RWPE2 (cell line): ENCODE measurements at regions not wholly inside any gene's neighbourhood (a gene's known extent, or its start where the extent isn't known, plus 50 kb on each side); places are given as distances from the start of the nearest gene placed in this dataset.

Source experiments
- ATAC-seq: fragments of 200-7000 bp; cut with Tn5 transposase; 3 replicates; pipeline ENCODE4 v1.9.1; 2021; ENCODE audit warnings: low read depth
- DNase-seq: peaks from one replicate; pipeline ENCODE4 v3.0.0-alpha.2; 2020; ENCODE audit warnings: low spot score
- H3K27ac ChIP-seq: fragments of 450-650 bp; 2 replicates; pipeline ENCODE4 v1.5.1; 2017; ENCODE audit warnings: mild to moderate bottlenecking; ENCODE audit not compliant: poor library complexity, severe bottlenecking
- H3K27me3 ChIP-seq: fragments of 250-450 bp; sonication (Bioruptor Pico); 2 replicates; pipeline ENCODE4 v1.5.1; 2021; ENCODE audit warnings: mild to moderate bottlenecking, moderate library complexity; ENCODE audit not compliant: insufficient read depth, poor library complexity, severe bottlenecking
- H3K36me3 ChIP-seq: fragments of 250-450 bp; sonication (Bioruptor Pico); 2 replicates; pipeline ENCODE4 v1.5.1; 2020; ENCODE audit warnings: low read depth, mild to moderate bottlenecking, moderate library complexity
- H3K4me1 ChIP-seq: fragments of 250-450 bp; sonication (Bioruptor Pico); 2 replicates; pipeline ENCODE4 v1.5.1; 2021; ENCODE audit warnings: mild to moderate bottlenecking, moderate library complexity; ENCODE audit not compliant: insufficient read depth, poor library complexity, severe bottlenecking
- H3K4me3 ChIP-seq: fragments of 250-450 bp; sonication (Bioruptor Pico); 2 replicates; pipeline ENCODE4 v1.5.1; 2021; ENCODE audit warnings: mild to moderate bottlenecking, moderate library complexity; ENCODE audit not compliant: severe bottlenecking
- H3K9me3 ChIP-seq: fragments of 250-450 bp; sonication (Bioruptor Pico); 2 replicates; pipeline ENCODE4 v1.5.1; 2021; ENCODE audit warnings: mild to moderate bottlenecking, moderate library complexity; ENCODE audit not compliant: severe bottlenecking
- CTCF ChIP-seq: fragments of 450-650 bp; IDR thresholded peaks from one replicate; pipeline ENCODE4 v1.5.1; 2017; ENCODE audit warnings: mild to moderate bottlenecking, moderate library complexity; ENCODE audit not compliant: poor library complexity, severe bottlenecking

GRCh38 chr14:101241147-101241546 lies 320.1 kb upstream of the DIO3 start:
- no peak for TF ChIP-seq CTCF
- Histone ChIP-seq H3K9me3 (no peaks in the 10 kb centered on the region), H3K4me3 (no peak overlapping the region), H3K27ac (no peak overlapping the region), H3K27me3 (no peaks in the 10 kb centered on the region), H3K36me3 (no peaks in the 10 kb centered on the region), H3K4me1 (peaks cover 4% of the 10 kb centered on the region)
- ATAC-seq (no peak), DNase-seq (no peak)

GRCh38 chr14:101241807-101242278 lies 319.5 kb upstream of the DIO3 start:
- no peak for TF ChIP-seq CTCF
- Histone ChIP-seq H3K9me3 (no peaks in the 10 kb centered on the region), H3K36me3 (no peaks in the 10 kb centered on the region), H3K27ac (no peak overlapping the region), H3K4me3 (no peak overlapping the region), H3K27me3 (no peaks in the 10 kb centered on the region), H3K4me1 (peaks cover 4% of the 10 kb centered on the region)
- ATAC-seq (peak; percentile 78), DNase-seq (no peak)

- no peak for TF ChIP-seq CTCF
- Histone ChIP-seq H3K27me3 (no peaks in the 10 kb centered on the region), H3K4me1 (peaks cover 4% of the 10 kb centered on the region), H3K4me3 (no peak overlapping the region), H3K36me3 (no peaks in the 10 kb centered on the region), H3K9me3 (no peaks in the 10 kb centered on the region), H3K27ac (no peak overlapping the region)
- ATAC-seq = no peak
- DNase-seq = no peak
Observed at GRCh38 chr14:101242442-101243385, 318.6 kb upstream of the DIO3 start.

- no peaks in the 10 kb centered on the region for H3K9me3 ChIP-seq
- no peak overlapping the region for H3K27ac ChIP-seq
- no peak for TF ChIP-seq CTCF
- DNase-seq = no peak
- H3K27me3 ChIP-seq = no peaks in the 10 kb centered on the region
- ATAC-seq = no peak
- H3K36me3 ChIP-seq = no peaks in the 10 kb centered on the region
- peaks cover 4% of the 10 kb centered on the region for H3K4me1 ChIP-seq
- H3K4me3 ChIP-seq = no peak overlapping the region
Observed at GRCh38 chr14:101243587-101244338, 317.5 kb upstream of the DIO3 start.
